ENCODE measurements at regions not wholly inside any gene's neighbourhood (a gene's known extent, or its start where the extent isn't known, plus 50 kb on each side); places are given as distances from the start of the nearest gene placed in this dataset.

GRCh38 chr5:138656916-138657315 lies 81.7 kb upstream of the HSPA9 start:
- TF ChIP-seq CTCF (IDR thresholded peaks at IDR 0.05; ENCODE audit: borderline replicate concordance, extremely low read depth, low read length, poor library complexity, severe bottlenecking) = no peak
- TF ChIP-seq EZH2 (IDR thresholded peaks at IDR 0.05; ENCODE audit: borderline replicate concordance, low read depth, low read length, severe bottlenecking) = no peak
